ENCODE measurements at regions not wholly inside any gene's neighbourhood (a gene's known extent, or its start where the extent isn't known, plus 50 kb on each side); places are given as distances from the start of the nearest gene placed in this dataset.
A peak's percentile ranks its signal among the peaks of the same experiment; 100 is the strongest.
"Not testable (repeated sequence)": the region's sequence is repeated elsewhere in the genome, so short reads cannot be mapped to it uniquely, and the experiment has no call there.

- in situ Hi-C loops (cut with MboI), result no loop called here
- H3K27me3 ChIP-seq (replicated peaks; ENCODE audit: insufficient read depth), result no peaks in the 10 kb centered on the region
- no peak overlapping the region for H3K4me3 ChIP-seq
- H3K79me2 ChIP-seq (ENCODE audit: insufficient read depth), result no peaks in the 10 kb centered on the region
- H3K4me2 ChIP-seq (ENCODE audit: unreplicated experiment), result no peak overlapping the region
- no peak overlapping the region for H3K27ac ChIP-seq
- H3K9me3 ChIP-seq (ENCODE audit: low read depth), result no peaks in the 10 kb centered on the region
- WGBS, 2 experiments (ENCODE audit: low coverage in 1 of 2, low lambda C conversion rate in 2 of 2, missing lambda C conversion rate in 2 of 2), result 15 to 20% methylated on average over 5 of the region's 5 CpGs
- no peak overlapping the region for H3K9ac ChIP-seq
- H3K9me2 ChIP-seq (ENCODE audit: insufficient read depth), result no peaks in the 10 kb centered on the region
- no peaks in the 10 kb centered on the region for H4K20me1 ChIP-seq (ENCODE audit: insufficient read depth)
- TF ChIP-seq EZH2 (IDR thresholded peaks at IDR 0.05; ENCODE audit: insufficient read depth, poor library complexity, severe bottlenecking), result no peak
- TF ChIP-seq EZH2phosphoT487 (IDR thresholded peaks at IDR 0.05; ENCODE audit: insufficient read depth, low read depth), result no peak
- no peak overlapping the region for H2AFZ ChIP-seq
- DNase-seq, result peak; percentile 58
- H3K4me1 ChIP-seq (ENCODE audit: insufficient read depth), result no peaks in the 10 kb centered on the region
- no peaks in the 10 kb centered on the region for H3F3A ChIP-seq (ENCODE audit: insufficient read depth)
- no peaks in the 10 kb centered on the region for H3K36me3 ChIP-seq (ENCODE audit: low read depth)
Observed at GRCh38 chr12:62006076-62006732, 254.0 kb upstream of the USP15 start.

GRCh38 chr12:62008703-62009102 is 251.5 kb upstream of the USP15 start:
- H4K20me1 ChIP-seq (ENCODE audit: insufficient read depth), result no peaks in the 10 kb centered on the region
- H3K27me3 ChIP-seq (replicated peaks; ENCODE audit: insufficient read depth), result no peaks in the 10 kb centered on the region
- no peak overlapping the region for H3K27ac ChIP-seq
- no peaks in the 10 kb centered on the region for H3K79me2 ChIP-seq (ENCODE audit: insufficient read depth)
- H3K9me3 ChIP-seq (ENCODE audit: low read depth), result no peaks in the 10 kb centered on the region
- no peak overlapping the region for H3K4me3 ChIP-seq
- DNase-seq, result no peak
- H3F3A ChIP-seq (ENCODE audit: insufficient read depth), result no peaks in the 10 kb centered on the region
- TF ChIP-seq EZH2 (IDR thresholded peaks at IDR 0.05; ENCODE audit: insufficient read depth, poor library complexity, severe bottlenecking), result no peak
- no peak for TF ChIP-seq EZH2phosphoT487 (IDR thresholded peaks at IDR 0.05; ENCODE audit: insufficient read depth, low read depth)
- H3K36me3 ChIP-seq (ENCODE audit: low read depth), result no peaks in the 10 kb centered on the region
- no peaks in the 10 kb centered on the region for H3K4me1 ChIP-seq (ENCODE audit: insufficient read depth)
- in situ Hi-C loops (cut with MboI), result no loop called here
- no peak overlapping the region for H3K9ac ChIP-seq
- no peak overlapping the region for H2AFZ ChIP-seq
- WGBS, 2 experiments (ENCODE audit: low coverage in 1 of 2, low lambda C conversion rate in 2 of 2, missing lambda C conversion rate in 2 of 2), result 14% methylated on average over 2 of the region's 2 CpGs
- no peak overlapping the region for H3K4me2 ChIP-seq (ENCODE audit: unreplicated experiment)
- no peaks in the 10 kb centered on the region for H3K9me2 ChIP-seq (ENCODE audit: insufficient read depth)

- 85 to 86% methylated on average over 5 of the region's 5 CpGs for WGBS, 2 experiments (ENCODE audit: low coverage in 1 of 2, low lambda C conversion rate in 2 of 2, missing lambda C conversion rate in 2 of 2)
- in situ Hi-C loops (cut with MboI), result no loop called here
- Histone ChIP-seq H3K27me3 (replicated peaks; ENCODE audit: insufficient read depth) (no peaks in the 10 kb centered on the region), H3K9me2 (ENCODE audit: insufficient read depth) (no peaks in the 10 kb centered on the region), H3F3A (ENCODE audit: insufficient read depth) (no peaks in the 10 kb centered on the region), H4K20me1 (ENCODE audit: insufficient read depth) (no peaks in the 10 kb centered on the region), H3K27ac (no peak overlapping the region), H3K36me3 (ENCODE audit: low read depth) (no peaks in the 10 kb centered on the region), H3K4me1 (ENCODE audit: insufficient read depth) (no peaks in the 10 kb centered on the region), H3K4me3 (no peak overlapping the region), H3K4me2 (ENCODE audit: unreplicated experiment) (no peak overlapping the region), H3K79me2 (ENCODE audit: insufficient read depth) (no peaks in the 10 kb centered on the region), H3K9me3 (ENCODE audit: low read depth) (no peaks in the 10 kb centered on the region), H2AFZ (no peak overlapping the region), H3K9ac (no peak overlapping the region)
- no peak for DNase-seq
- TF ChIP-seq EZH2 (IDR thresholded peaks at IDR 0.05; ENCODE audit: insufficient read depth, poor library complexity, severe bottlenecking) (no peak), EZH2phosphoT487 (IDR thresholded peaks at IDR 0.05; ENCODE audit: insufficient read depth, low read depth) (no peak)
Observed at GRCh38 chr12:62009445-62009844, 250.8 kb upstream of the USP15 start.

GRCh38 chr12:62010331-62010906 is 249.8 kb upstream of the USP15 start:
- H3K9me3 ChIP-seq (ENCODE audit: low read depth); H3K27ac ChIP-seq; DNase-seq; H3K36me3 ChIP-seq (ENCODE audit: low read depth); H3K9me2 ChIP-seq (ENCODE audit: insufficient read depth); H3F3A ChIP-seq (ENCODE audit: insufficient read depth); H3K4me1 ChIP-seq (ENCODE audit: insufficient read depth); H3K9ac ChIP-seq; H3K4me3 ChIP-seq; in situ Hi-C loops (cut with MboI); H2AFZ ChIP-seq; H3K4me2 ChIP-seq (ENCODE audit: unreplicated experiment); H3K79me2 ChIP-seq (ENCODE audit: insufficient read depth); H3K27me3 ChIP-seq (replicated peaks; ENCODE audit: insufficient read depth); H4K20me1 ChIP-seq (ENCODE audit: insufficient read depth): not testable (repeated sequence)
- WGBS, 2 experiments (ENCODE audit: low coverage in 1 of 2, low lambda C conversion rate in 2 of 2, missing lambda C conversion rate in 2 of 2), result 76 to 84% methylated on average over 11 to 27 of the region's 32 CpGs

GRCh38 chr12:62010973-62011372 is 249.2 kb upstream of the USP15 start:
- DNase-seq; H3K9me3 ChIP-seq (ENCODE audit: low read depth); H3K79me2 ChIP-seq (ENCODE audit: insufficient read depth); H3F3A ChIP-seq (ENCODE audit: insufficient read depth); H4K20me1 ChIP-seq (ENCODE audit: insufficient read depth); H3K27me3 ChIP-seq (replicated peaks; ENCODE audit: insufficient read depth); H3K27ac ChIP-seq; H3K4me2 ChIP-seq (ENCODE audit: unreplicated experiment); H3K36me3 ChIP-seq (ENCODE audit: low read depth); H3K9me2 ChIP-seq (ENCODE audit: insufficient read depth); H2AFZ ChIP-seq; H3K4me3 ChIP-seq; H3K9ac ChIP-seq; H3K4me1 ChIP-seq (ENCODE audit: insufficient read depth); in situ Hi-C loops (cut with MboI): not testable (repeated sequence)
- 87 to 90% methylated on average over 6 to 9 of the region's 22 CpGs for WGBS, 2 experiments (ENCODE audit: low coverage in 1 of 2, low lambda C conversion rate in 2 of 2, missing lambda C conversion rate in 2 of 2)
